ENCODE measurements at regions not wholly inside any gene's neighbourhood (a gene's known extent, or its start where the extent isn't known, plus 50 kb on each side); places are given as distances from the start of the nearest gene placed in this dataset.
A peak's percentile ranks its signal among the peaks of the same experiment; 100 is the strongest.

DNA sequence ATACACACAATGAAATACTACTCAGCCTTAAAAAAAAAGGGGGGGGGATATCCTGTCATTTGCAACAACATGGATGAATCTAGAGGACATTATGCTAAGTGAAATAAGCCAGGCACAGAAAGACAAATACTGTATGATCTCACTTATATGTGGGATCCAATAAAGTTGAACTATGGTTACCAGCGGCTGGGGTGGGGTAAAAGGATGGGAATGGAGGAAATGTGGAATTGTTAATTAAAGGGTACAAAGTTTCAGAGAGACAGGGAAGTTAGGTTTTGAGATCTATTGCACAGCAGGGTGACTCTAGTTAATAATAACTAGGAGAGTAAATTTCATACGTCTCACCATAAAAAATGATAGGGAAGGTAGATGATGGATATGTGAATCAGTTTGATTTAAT is 76.2 kb upstream of the ZNF608 start:
- no peak for DNase-seq (ENCODE audit: low read depth)
- H3K4me3 ChIP-seq (ENCODE audit: low read depth, low read length), result no peak overlapping the region
- TF ChIP-seq, protein P1, sequence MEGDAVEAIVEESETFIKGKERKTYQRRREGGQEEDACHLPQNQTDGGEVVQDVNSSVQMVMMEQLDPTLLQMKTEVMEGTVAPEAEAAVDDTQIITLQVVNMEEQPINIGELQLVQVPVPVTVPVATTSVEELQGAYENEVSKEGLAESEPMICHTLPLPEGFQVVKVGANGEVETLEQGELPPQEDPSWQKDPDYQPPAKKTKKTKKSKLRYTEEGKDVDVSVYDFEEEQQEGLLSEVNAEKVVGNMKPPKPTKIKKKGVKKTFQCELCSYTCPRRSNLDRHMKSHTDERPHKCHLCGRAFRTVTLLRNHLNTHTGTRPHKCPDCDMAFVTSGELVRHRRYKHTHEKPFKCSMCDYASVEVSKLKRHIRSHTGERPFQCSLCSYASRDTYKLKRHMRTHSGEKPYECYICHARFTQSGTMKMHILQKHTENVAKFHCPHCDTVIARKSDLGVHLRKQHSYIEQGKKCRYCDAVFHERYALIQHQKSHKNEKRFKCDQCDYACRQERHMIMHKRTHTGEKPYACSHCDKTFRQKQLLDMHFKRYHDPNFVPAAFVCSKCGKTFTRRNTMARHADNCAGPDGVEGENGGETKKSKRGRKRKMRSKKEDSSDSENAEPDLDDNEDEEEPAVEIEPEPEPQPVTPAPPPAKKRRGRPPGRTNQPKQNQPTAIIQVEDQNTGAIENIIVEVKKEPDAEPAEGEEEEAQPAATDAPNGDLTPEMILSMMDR (IDR thresholded peaks at IDR 0.05; ENCODE audit: insufficient read depth, low read length), result no peak

DNA sequence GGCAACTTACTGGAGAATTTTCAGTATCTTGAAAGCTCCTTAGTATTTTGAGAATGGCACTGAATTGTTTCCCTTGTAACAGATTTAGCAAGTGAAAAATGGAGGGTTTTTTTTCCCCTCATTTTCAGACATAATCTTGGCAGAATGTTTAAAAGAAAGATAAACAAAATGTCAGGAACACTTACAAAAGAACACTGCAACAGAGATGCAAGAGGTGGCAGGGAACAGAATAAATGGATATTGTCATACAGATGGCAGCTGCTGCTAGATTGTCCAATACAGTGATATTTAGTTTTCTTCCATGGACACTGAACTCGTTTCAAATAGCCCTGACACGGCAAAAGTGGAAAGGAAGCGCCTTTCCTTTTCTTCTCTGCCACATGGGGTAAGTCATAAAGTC is 76.9 kb upstream of the ZNF608 start:
- DNase-seq (ENCODE audit: low read depth), result peak; percentile 55
- TF ChIP-seq, protein P1 (IDR thresholded peaks at IDR 0.05; ENCODE audit: insufficient read depth, low read length), result no peak
- H3K4me3 ChIP-seq (ENCODE audit: low read depth, low read length), result no peak overlapping the region

DNA sequence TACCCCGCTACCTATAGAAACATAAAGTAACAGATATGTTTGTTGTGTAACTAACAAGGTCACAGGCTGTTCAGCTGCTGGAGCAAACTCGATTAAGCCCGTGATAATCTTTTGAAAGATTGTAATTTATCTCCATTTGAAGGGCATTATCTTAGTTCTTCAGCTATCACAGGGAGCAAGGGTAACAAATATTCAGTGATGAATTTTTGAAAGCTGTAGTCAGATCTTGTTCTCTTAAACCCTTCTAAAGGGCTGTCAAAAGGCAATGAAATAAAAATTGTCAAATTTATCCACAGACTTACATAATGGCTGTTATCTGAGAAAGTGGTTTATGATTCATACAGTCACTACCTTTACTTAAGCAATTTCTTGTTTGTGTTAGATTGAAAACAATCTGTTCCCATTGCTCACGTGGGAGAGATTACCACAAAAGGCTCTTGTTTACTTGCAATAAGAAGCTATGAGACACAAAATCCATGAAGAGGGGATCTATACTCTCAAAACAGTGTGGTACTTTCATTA is 78.3 kb upstream of the ZNF608 start:
- TF ChIP-seq, protein P1 (IDR thresholded peaks at IDR 0.05; ENCODE audit: insufficient read depth, low read length), result no peak
- H3K4me3 ChIP-seq (ENCODE audit: low read depth, low read length), result no peak overlapping the region
- DNase-seq (ENCODE audit: low read depth), result peak; percentile 90

DNA sequence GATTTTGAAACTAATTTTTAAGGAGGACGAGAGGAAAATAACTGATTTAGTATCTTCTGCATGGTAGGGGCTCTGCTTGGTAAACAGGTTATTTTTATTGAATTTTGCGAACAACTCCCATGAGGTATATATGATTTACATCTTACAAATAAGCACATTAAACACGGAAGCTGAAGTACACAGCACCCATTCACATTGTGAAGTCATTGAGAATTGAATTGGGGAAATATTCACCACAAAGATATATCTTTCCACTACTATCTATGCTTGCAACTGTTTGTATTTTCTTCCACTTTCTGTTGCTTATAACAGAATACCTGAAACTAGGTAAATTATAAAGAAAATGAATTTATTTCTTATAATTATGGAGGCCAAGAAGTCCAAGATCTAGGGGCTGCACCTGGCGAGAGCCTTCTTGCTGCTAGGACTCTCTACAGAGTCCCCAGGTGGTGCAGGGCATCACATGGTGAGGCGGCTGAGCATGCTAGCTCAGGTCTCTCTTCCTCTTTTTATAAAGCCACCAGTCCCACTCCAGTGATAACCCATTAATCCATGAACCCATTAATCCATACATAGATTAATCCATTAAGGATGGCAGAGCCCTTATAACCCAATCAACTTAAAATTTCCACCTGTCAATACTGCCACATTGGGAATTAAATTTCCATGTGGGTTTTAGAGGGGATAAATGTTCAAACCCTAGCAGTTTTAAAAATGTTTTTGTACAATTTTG is 79.0 kb upstream of the ZNF608 start:
- no peak for DNase-seq (ENCODE audit: low read depth)
- no peak overlapping the region for H3K4me3 ChIP-seq (ENCODE audit: low read depth, low read length)
- TF ChIP-seq, protein P1 (IDR thresholded peaks at IDR 0.05; ENCODE audit: insufficient read depth, low read length), result no peak

DNA sequence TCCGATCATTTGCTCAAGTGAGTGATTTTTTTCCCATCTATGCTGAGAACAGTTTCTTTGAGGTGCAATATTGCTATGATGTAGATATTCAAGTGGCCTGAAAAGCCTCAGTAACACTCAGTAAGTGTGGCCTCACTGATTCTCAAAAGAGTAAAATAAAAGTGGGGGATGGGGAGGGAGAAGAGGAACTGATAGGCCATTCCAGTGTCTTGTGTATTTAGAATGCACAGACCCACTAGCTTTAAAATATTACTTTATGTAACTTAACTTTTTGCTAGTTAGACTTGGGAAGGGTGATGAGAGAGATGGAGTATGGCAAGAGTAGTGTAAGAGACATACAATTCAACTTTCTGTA is 79.5 kb upstream of the ZNF608 start:
- TF ChIP-seq, protein P1 (IDR thresholded peaks at IDR 0.05; ENCODE audit: insufficient read depth, low read length), result no peak
- DNase-seq (ENCODE audit: low read depth), result no peak
- H3K4me3 ChIP-seq (ENCODE audit: low read depth, low read length), result no peak overlapping the region

DNA sequence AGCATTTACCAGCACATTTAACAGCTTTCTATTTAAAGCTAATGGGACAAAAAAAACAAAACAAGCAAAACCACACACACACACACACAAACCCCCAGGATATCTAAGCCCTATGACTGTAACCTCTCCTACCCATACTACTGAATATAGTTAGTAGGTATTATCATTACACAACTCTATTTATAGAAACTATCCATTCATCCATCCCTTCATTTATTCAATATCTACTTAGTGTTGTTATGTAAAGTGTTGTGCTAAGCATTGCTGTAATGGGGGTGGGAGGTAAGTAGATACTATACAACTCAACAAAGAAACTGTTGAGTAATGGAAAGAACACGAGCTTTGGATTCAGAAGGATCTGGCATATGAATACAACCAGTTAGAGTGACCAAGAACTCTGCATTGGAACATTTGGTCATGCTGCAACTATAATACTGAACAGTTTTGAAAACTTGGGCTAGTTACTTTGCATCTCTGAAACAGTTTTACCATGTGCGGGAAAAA is 82.3 kb upstream of the ZNF608 start:
- DNase-seq (ENCODE audit: low read depth), result no peak
- H3K4me3 ChIP-seq (ENCODE audit: low read depth, low read length), result no peak overlapping the region
- TF ChIP-seq, protein P1 (IDR thresholded peaks at IDR 0.05; ENCODE audit: insufficient read depth, low read length), result no peak
